NCI-H446 treated with DMSO at 0.1 percent for 48 hours (cell line): ENCODE measurements at regions not wholly inside any gene's neighbourhood (a gene's known extent, or its start where the extent isn't known, plus 50 kb on each side); places are given as distances from the start of the nearest gene placed in this dataset.
A peak's percentile ranks its signal among the peaks of the same experiment; 100 is the strongest.

Experiments used
- DNase-seq: peaks from one replicate; lab custom pipeline; 2025; lab: John Stamatoyannopoulos, UW

GRCh38 chr10:58140691-58141347, 126.9 kb downstream of the IPMK start:
- DNase-seq = no peak

- DNase-seq = no peak
Observed at GRCh38 chr10:58140054-58140453, 127.6 kb downstream of the IPMK start.

- peak; percentile 11 for DNase-seq
Observed at GRCh38 chr10:58137813-58138212, 129.9 kb downstream of the IPMK start.

DNA sequence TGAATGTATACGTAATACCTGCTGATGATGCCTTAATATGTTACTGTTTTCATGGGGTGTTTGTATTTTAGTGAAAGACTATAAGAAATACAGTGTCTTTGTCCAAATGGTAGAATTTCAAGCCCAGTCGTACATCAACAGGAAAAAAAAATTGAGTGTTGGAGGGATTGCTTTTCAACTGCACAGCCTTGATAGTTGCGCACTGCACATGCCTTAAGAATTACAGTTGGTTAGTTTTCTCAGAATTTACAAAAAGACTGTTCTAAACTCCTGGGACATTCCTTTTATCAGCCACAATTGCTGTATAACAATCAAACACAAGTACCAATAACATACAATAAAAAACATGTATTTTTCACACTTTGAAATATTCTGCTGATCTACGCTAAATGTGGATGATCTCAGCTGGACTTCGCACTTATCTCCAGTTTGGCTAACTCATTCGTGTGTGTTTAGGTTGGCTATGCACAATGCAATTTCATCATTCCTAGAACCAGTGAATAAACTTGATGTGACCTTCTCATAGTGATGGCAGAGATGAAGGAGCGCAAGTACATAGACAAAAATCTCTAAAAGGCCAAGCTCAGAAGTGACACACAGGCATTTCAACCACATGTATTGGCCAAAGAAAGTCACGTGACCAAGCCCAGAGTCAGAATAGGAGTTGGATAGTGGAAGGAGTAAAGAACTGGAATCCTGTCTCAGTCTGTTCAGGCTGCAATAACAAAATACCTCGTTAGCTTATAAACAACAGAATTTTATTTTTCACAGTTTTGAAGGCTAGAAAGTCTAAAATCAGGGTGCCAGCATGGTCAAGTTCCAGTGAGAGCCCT, 152.3 kb downstream of the IPMK start:
- no peak for DNase-seq

DNA sequence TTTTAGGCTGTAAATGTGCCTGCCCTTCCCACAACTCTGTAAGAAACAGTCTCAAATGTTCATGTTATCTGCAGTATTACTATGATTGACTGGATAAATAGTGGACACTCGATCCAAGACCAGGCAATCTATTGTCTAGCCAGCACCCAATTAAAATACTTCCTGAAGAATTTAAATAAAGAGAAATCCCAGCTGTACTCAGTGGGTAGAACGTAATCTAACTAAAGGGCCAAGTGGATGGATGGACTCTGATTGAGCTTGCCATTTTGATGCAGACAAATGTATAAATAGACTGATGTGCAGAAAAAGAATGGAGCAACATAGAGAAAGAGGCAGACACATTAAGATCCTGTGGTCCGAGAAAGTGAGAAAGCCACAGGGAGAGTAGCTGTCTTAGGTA, 158.0 kb downstream of the IPMK start:
- DNase-seq = no peak

- no peak for DNase-seq
Observed at GRCh38 chr10:58107506-58107905, 160.2 kb downstream of the IPMK start.

DNA sequence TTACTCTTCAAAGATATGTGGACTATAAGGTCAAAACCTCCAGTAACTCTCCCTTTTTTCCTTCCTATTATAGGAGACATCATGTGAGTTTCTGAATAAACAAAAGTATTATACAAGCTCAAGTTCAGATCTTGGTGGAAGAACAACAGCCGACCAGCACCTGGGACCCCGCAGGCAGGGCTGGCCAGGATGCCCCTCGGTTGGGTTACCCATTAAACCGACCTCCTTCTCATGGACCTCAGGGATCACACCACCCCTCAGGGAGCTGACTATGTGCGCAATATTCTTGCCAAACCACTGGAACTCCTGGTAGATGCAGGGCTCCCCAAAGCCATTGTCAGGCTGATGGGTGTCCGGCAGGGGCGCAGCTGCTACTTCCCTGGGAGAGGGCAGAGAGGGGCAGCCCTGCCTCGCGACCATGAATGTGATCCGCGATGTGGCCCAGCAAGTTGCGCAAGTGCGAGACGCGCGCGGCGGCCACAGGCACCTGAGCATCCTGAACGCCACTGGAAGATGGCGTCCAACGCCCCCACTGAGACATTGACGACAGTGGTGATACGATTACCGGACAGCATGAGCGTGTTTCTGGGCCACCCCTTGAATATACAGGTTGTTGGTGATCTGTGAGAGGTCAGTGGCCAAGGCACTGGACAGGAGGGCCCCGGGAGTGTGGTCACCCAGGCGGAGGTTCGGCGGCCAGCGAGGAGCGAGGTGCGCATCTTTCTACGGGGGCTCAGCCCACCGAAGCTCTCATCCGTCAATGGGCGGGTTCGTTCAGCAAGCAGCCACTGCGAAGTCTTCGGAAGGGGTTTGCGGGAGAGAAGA, 161.3 kb downstream of the IPMK start:
- no peak for DNase-seq

- no peak for DNase-seq
Observed at GRCh38 chr10:58104351-58104751, 163.3 kb downstream of the IPMK start.

DNA sequence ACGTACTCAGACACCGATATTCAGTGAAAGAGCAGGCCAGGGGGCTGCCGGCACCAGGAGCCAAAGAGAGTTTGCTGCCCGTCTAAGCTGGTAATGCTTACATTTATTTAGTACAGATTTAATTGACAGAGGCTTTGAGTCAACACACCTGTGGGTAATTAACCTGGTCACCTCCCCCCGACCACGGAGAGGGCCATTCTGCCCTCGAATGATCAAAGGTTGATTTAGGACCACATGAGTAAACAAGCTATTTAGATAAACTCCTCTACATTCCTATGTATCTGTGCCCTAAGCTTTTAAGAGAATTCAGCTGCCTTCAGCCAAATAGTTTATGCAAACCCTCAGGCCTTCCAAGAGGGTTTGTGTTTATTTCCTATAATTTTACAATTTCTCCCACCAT, 164.8 kb downstream of the IPMK start:
- no peak for DNase-seq

GRCh38 chr10:58101682-58102081, 166.0 kb downstream of the IPMK start:
- DNase-seq = no peak

- no peak for DNase-seq
Observed at GRCh38 chr10:58094985-58095718, 172.5 kb downstream of the IPMK start.

- DNase-seq = no peak
Observed at GRCh38 chr10:58091886-58092285, 175.8 kb downstream of the IPMK start.

DNA sequence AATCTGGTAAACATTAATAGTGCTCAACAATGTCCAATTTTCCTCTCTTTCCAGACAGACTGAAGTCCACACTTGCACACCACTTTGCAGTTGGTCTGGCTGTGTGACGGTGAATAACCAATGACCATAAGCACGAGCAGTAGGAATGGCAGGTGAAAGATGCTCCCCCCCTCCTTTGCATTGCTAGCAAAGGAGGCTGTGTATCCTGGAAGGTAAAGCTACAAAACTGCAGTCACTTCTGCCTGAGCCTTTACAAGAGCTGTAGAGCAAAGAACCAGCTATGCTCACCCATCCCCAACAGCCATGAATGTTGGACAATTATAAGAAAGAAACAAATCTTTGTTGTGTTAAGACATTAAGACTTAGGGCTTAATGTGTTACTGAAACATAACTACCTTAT, 178.0 kb downstream of the IPMK start:
- no peak for DNase-seq

DNA sequence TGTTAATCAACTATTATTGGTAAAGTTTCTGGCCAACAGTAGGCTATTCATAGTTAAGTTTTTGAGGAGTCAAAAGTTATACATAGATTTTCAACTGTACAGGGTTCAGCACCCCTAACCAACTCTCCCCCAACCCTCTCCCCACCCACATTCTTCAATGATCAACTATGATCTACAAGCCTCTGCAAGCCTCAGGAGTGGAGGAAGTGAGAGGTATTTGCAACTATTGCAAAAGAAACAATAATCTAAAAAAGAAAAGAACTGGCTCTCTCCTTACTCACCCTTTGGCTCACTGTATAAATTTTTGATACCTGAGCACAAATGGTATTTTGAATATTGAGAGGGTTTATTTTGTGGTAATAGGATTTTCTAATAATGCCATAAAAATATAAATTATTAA, 179.8 kb downstream of the IPMK start:
- no peak for DNase-seq

- DNase-seq = no peak
Observed at GRCh38 chr10:58086763-58087150, 180.9 kb downstream of the IPMK start.

- DNase-seq = no peak
Observed at GRCh38 chr10:58086144-58086762, 181.4 kb downstream of the IPMK start.

DNA sequence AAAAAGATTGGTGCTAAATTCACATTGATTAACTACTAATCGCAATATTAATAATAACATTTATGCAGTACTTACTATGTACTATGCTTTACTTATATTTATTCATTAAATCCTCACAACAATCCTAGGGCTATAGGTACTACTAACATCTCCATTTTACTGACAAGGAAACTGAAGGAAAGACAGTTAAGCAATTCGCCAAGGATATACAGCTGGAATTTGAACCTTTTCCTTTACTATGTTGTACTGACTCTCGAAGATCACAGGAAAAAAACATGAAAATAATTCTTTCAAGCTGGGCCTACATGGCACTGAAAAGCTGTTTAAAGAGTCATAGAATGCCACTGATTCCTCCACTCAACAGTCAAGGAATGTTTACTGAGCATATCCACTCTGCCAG, 185.4 kb downstream of the IPMK start:
- DNase-seq = no peak

GRCh38 chr10:58081353-58081752, 186.3 kb downstream of the IPMK start:
- no peak for DNase-seq

GRCh38 chr10:58079461-58079860, 188.2 kb downstream of the IPMK start:
- DNase-seq = no peak

DNA sequence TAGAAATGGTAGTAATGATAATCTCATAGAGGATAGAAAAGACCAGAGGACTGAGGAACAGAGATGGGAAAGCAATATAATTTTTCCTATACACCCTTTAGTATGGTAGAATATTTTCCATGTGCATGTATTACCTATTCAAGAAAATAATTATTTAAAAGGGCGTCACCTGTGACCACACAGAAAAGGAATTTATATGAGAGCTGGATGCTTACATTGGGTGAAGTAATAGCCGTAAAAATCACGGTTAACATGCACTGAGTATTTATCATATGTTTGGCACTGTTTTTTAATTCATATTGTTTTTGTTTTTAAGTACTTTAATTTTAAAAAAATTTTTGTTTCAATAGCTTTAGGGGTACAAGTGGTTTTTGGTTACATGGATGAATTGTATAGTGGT, 195.1 kb downstream of the IPMK start:
- no peak for DNase-seq

- DNase-seq = peak; percentile 58
Observed at GRCh38 chr10:58070956-58071355, 196.7 kb downstream of the IPMK start.

DNA sequence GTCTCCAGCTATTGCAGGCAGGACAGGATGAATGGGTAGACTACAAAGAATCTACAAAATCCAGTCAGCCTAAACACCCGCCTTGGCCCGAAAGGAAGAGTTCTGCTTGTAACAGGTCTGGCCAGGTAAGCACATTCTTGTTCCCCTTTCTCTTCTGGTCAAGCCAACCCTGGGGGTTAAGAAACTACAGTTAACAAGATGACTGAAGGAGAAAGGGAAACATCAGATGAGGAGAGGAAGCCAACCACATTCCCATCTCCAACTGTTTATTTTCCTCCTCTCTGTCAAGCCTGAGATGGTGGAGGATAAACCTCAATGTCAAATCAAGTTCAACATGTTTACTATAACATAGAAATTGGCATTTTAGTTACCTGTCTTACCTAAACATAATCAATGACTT, 198.9 kb downstream of the IPMK start:
- DNase-seq = no peak
